H1 (cell line): ENCODE measurements at regions not wholly inside any gene's neighbourhood (a gene's known extent, or its start where the extent isn't known, plus 50 kb on each side); places are given as distances from the start of the nearest gene placed in this dataset.

ENCODE experiments used
- CTCF ChIA-PET: fragments of 300-600 bp; sonication (Branson Sonifier 250); formaldehyde crosslinking; loops from one replicate; lab custom pipeline; 2021; ENCODE audit not compliant: partially characterized antibody; lab: Charles Lee
- POLR2A ChIA-PET: fragments of 300-600 bp; sonication (Branson Sonifier 250); formaldehyde crosslinking; loops from one replicate; lab custom pipeline; 2021; ENCODE audit warnings: inconsistent platforms; ENCODE audit not compliant: partially characterized antibody; lab: Charles Lee
- DNase-seq, 2 experiments: peaks; one replicate each; pipeline versions ENCODE4 v3.0.0 to v3.0.0-alpha.2; 2010 to 2022; ENCODE audit warnings: low spot score in 2 of 2, low read depth in 1 of 2, mixed read lengths in 1 of 2
- FAIRE-seq: peaks from 2 replicates; lab custom pipeline; 2011; peaks lifted over from hg19 to GRCh38; lab: Jason Lieb, UNC
- H2AFZ ChIP-seq: 2 replicates; pipeline ENCODE4 v1.8.1; 2012; ENCODE audit warnings: low read length, inconsistent platforms
- H2AK5ac ChIP-seq: 2 replicates; pipeline ENCODE4 v1.6.1; 2013; ENCODE audit warnings: low read depth, low read length
- H2BK120ac ChIP-seq: replicated peaks from 2 replicates; pipeline ENCODE3; 2013; ENCODE audit warnings: low read depth, low read length, inconsistent platforms
- H2BK12ac ChIP-seq: 2 replicates; pipeline ENCODE4 v1.6.1; 2013; ENCODE audit warnings: low read depth, low read length
- H2BK15ac ChIP-seq: 2 replicates; pipeline ENCODE4 v1.6.1; 2013; ENCODE audit warnings: low read length
- H2BK20ac ChIP-seq: 2 replicates; pipeline ENCODE4 v1.6.1; 2013; ENCODE audit warnings: low read length
- H2BK5ac ChIP-seq: 2 replicates; pipeline ENCODE4 v1.6.1; 2013; ENCODE audit warnings: low read depth, low read length
- H3K14ac ChIP-seq: 2 replicates; pipeline ENCODE4 v1.6.1; 2013; ENCODE audit warnings: inconsistent platforms; ENCODE audit not compliant: insufficient read length
- H3K18ac ChIP-seq: 2 replicates; pipeline ENCODE4 v1.6.1; 2013; ENCODE audit warnings: low read length; ENCODE audit errors: extremely low read depth
- H3K23ac ChIP-seq: 2 replicates; pipeline ENCODE4 v1.6.1; 2013; ENCODE audit warnings: inconsistent platforms; ENCODE audit not compliant: insufficient read length
- H3K23me2 ChIP-seq: 2 replicates; pipeline ENCODE4 v1.6.1; 2013; ENCODE audit warnings: low read depth, low read length
- H3K27ac ChIP-seq: 2 replicates; pipeline ENCODE4 v1.6.1; 2011; ENCODE audit warnings: low read depth, low read length, inconsistent platforms
- H3K27me3 ChIP-seq, 4 experiments: replicated peaks in 1 of 4; 1 replicate in 1 of 4; 2 replicates in 3 of 4; pipeline versions ENCODE4 v1.6.1 to v1.8.1; 2011 to 2013; ENCODE audit warnings: low read length in 3 of 4, mild to moderate bottlenecking in 3 of 4, inconsistent platforms in 2 of 4, mixed read lengths in 2 of 4, moderate library complexity in 1 of 4; ENCODE audit not compliant: control insufficient read depth in 3 of 4, insufficient read depth in 3 of 4; ENCODE audit errors: extremely low read depth in 1 of 4
- H3K36me3 ChIP-seq, 4 experiments: 2 replicates each; pipeline versions ENCODE4 v1.6.1 to v1.8.1; 2011 to 2013; ENCODE audit warnings: mild to moderate bottlenecking in 4 of 4, low read length in 3 of 4, moderate library complexity in 2 of 4, control low read depth in 1 of 4, inconsistent platforms in 1 of 4; ENCODE audit not compliant: insufficient read depth in 4 of 4, control insufficient read depth in 2 of 4
- H3K4ac ChIP-seq: replicated peaks from 2 replicates; pipeline ENCODE3; 2013; ENCODE audit warnings: low read length, low read depth, mixed read lengths, inconsistent platforms; ENCODE audit not compliant: insufficient read length
- H3K4me1 ChIP-seq, 4 experiments: replicated peaks in 1 of 4; 1 replicate in 1 of 4; 2 replicates in 3 of 4; pipeline versions ENCODE4 v1.6.1 to v1.8.1; 2011 to 2013; ENCODE audit warnings: low read length in 3 of 4, inconsistent platforms in 2 of 4, mixed read lengths in 1 of 4; ENCODE audit not compliant: insufficient read depth in 4 of 4, control insufficient read depth in 3 of 4
- H3K4me2 ChIP-seq, 2 experiments: 2 replicates each; pipeline versions ENCODE4 v1.6.1 to v1.8.1; 2011 to 2013; ENCODE audit warnings: low read depth in 2 of 2, low read length in 2 of 2, control low read depth in 1 of 2, inconsistent platforms in 1 of 2, mild to moderate bottlenecking in 1 of 2; ENCODE audit not compliant: insufficient read depth in 1 of 2
- H3K4me3 ChIP-seq, 4 experiments: fragments of 200-600, 300-600 bp in 1 of 4; sonication (generic), shearing (Covaris generic), sonication (Bioruptor Twin) in 1 of 4; 2 replicates each; pipeline versions ENCODE4 v1.5.1 to v1.8.1; 2011 to 2016; ENCODE audit warnings: low read length in 4 of 4, low read depth in 3 of 4, control low read depth in 2 of 4, inconsistent platforms in 2 of 4, mild to moderate bottlenecking in 2 of 4, mixed read lengths in 1 of 4, moderate library complexity in 1 of 4; ENCODE audit not compliant: insufficient read depth in 2 of 4; ENCODE audit errors: extremely low read depth in 1 of 4
- H3K56ac ChIP-seq: replicated peaks from 2 replicates; pipeline ENCODE3; 2013; ENCODE audit warnings: low read depth, mild to moderate bottlenecking, mixed read lengths, low read length, inconsistent platforms; ENCODE audit not compliant: insufficient read length
- H3K79me1 ChIP-seq: 2 replicates; pipeline ENCODE4 v1.6.1; 2013; ENCODE audit warnings: low read depth, low read length, control low read depth
- H3K79me2 ChIP-seq, 2 experiments: 2 replicates each; pipeline versions ENCODE4 v1.6.1 to v1.8.1; 2012 to 2013; ENCODE audit warnings: low read length in 2 of 2, mild to moderate bottlenecking in 2 of 2, inconsistent platforms in 1 of 2; ENCODE audit not compliant: insufficient read depth in 2 of 2, control insufficient read depth in 1 of 2
- H3K9ac ChIP-seq, 4 experiments: replicated peaks in 1 of 4; 1 replicate in 1 of 4; 2 replicates in 3 of 4; pipeline versions ENCODE4 v1.6.1 to v1.8.1; 2011 to 2013; ENCODE audit warnings: low read depth in 3 of 4, low read length in 3 of 4, control low read depth in 2 of 4, mild to moderate bottlenecking in 2 of 4, moderate library complexity in 2 of 4, inconsistent platforms in 1 of 4; ENCODE audit errors: extremely low read depth in 1 of 4
- H3K9me3 ChIP-seq, 2 experiments: 2 replicates each; pipeline versions ENCODE4 v1.6.1 to v1.8.1; 2012 to 2013; ENCODE audit warnings: mild to moderate bottlenecking in 2 of 2, moderate library complexity in 2 of 2, control low read depth in 1 of 2, inconsistent platforms in 1 of 2, low read depth in 1 of 2, low read length in 1 of 2, mixed read lengths in 1 of 2; ENCODE audit not compliant: insufficient read depth in 2 of 2
- H4K20me1 ChIP-seq, 2 experiments: replicated peaks in 1 of 2; 2 replicates each; pipeline versions ENCODE3 to v1.8.1; 2011 to 2013; ENCODE audit warnings: inconsistent platforms in 2 of 2, low read length in 2 of 2, mild to moderate bottlenecking in 1 of 2; ENCODE audit not compliant: insufficient read depth in 2 of 2, control insufficient read depth in 1 of 2
- H4K5ac ChIP-seq: 2 replicates; pipeline ENCODE4 v1.6.1; 2013; ENCODE audit warnings: low read length, low read depth, mixed read lengths, inconsistent platforms; ENCODE audit not compliant: insufficient read length
- H4K8ac ChIP-seq: 2 replicates; pipeline ENCODE4 v1.8.0; 2013; ENCODE audit warnings: mild to moderate bottlenecking, moderate library complexity, low read length, inconsistent platforms; ENCODE audit not compliant: insufficient read depth; ENCODE audit errors: extremely low read depth
- H4K91ac ChIP-seq: replicated peaks from 2 replicates; pipeline ENCODE3; 2013; ENCODE audit warnings: low read length, mixed read lengths, inconsistent platforms; ENCODE audit not compliant: insufficient read length
- CEBPB ChIP-seq: IDR thresholded peaks from 2 replicates; pipeline ENCODE4 v1.6.1; 2012; ENCODE audit warnings: low read depth, low read length
- CTBP2 ChIP-seq: IDR thresholded peaks from 2 replicates; pipeline ENCODE4 v1.7.0; 2011; ENCODE audit warnings: borderline replicate concordance, mild to moderate bottlenecking, moderate library complexity, mixed read lengths, low read length; ENCODE audit not compliant: insufficient read depth, insufficient read length
- HDAC2 ChIP-seq, 2 experiments: fragments of 300-600 bp in 1 of 2; sonication (generic) in 1 of 2; IDR thresholded peaks; 2 replicates each; pipeline ENCODE4 v1.6.1; 2011 to 2012; ENCODE audit warnings: low read depth in 2 of 2, low read length in 2 of 2, mild to moderate bottlenecking in 2 of 2, moderate library complexity in 2 of 2, borderline replicate concordance in 1 of 2, inconsistent platforms in 1 of 2
- WGBS, 2 experiments: shearing (Covaris generic) in 1 of 2; methylation state at CpG; one replicate each; pipeline versions ENCODE4 v1.1.6 to v1.1.7; 2013 to 2015; ENCODE audit warnings: low lambda C conversion rate in 2 of 2, mixed read lengths in 2 of 2, inconsistent platforms in 1 of 2, low coverage in 1 of 2, missing lambda C conversion rate in 1 of 2; ENCODE audit not compliant: insufficient replicate concordance in 2 of 2, insufficient coverage in 1 of 2, insufficient read length in 1 of 2; ENCODE audit errors: extremely low coverage in 1 of 2, missing lambda C conversion rate in 1 of 2; 5-methylcytosine and 5-hydroxymethylcytosine counted together

GRCh38 chr4:140250989-140251552 lies 97.1 kb upstream of the MAML3 start:
- Histone ChIP-seq H4K20me1 (no peaks in the 10 kb centered on the region), H2AK5ac (no peak overlapping the region), H4K91ac (no peak overlapping the region), H3K27ac (no peak overlapping the region), H3K14ac (no peak overlapping the region), H3K56ac (no peak overlapping the region), H2BK20ac (0 out of 2 replicates have a peak overlapping the region, but pooled peaks have one; percentile 49), H3K9ac (no peak overlapping the region), H4K5ac (no peak overlapping the region), H3K4me3 (no peak overlapping the region), H2BK12ac (peak overlapping the region; percentile 5), H3K36me3 (no peaks in the 10 kb centered on the region; a peak in 1 of 8 replicates), H3K23ac (no peak overlapping the region), H2AFZ (no peak overlapping the region), H2BK5ac (no peak overlapping the region), H3K79me2 (no peaks in the 10 kb centered on the region), H2BK15ac (0 out of 2 replicates have a peak overlapping the region, but pooled peaks have one; percentile 47), H4K8ac (no peak overlapping the region), H3K4me1 (peaks cover 0 to 8% (median 5%) of the 10 kb centered on the region in 4 experiments; a peak in 6 of 7 replicates), H3K4ac (no peak overlapping the region), H2BK120ac (no peak overlapping the region), H3K9me3 (no peaks in the 10 kb centered on the region), H3K27me3 (peaks cover 0 to 7% (median 4%) of the 10 kb centered on the region in 4 experiments; a peak in 3 of 7 replicates), H3K23me2 (peaks cover 5% of the 10 kb centered on the region; the same call in 1 of the 2 replicates), H3K79me1 (no peaks in the 10 kb centered on the region), H3K4me2 (no peak overlapping the region; a peak in 1 of 4 replicates), H3K18ac (no peak overlapping the region)
- POLR2A ChIA-PET: interaction anchor here (1.4 to 2.9 kb wide), 10 partner anchors 8 to 204 kb away, joined by 3 to 24 read pairs (median 6); partner anchors contain the start of gene MAML3
- TF ChIP-seq CTBP2: no peak
- peak; percentile 47; the same call in 1 of the 2 replicates for TF ChIP-seq CEBPB
- TF ChIP-seq HDAC2 (IDR thresholded peaks at IDR 0.05; ENCODE audit: borderline replicate concordance in 1 of 2, low read depth in 2 of 2, low read length in 2 of 2): no peak
- WGBS, 2 experiments: 85% methylated on average over 4 of the region's 4 CpGs; no CpG with 5 or more reads in 1 of the 2 experiments
- no peak for DNase-seq
- FAIRE-seq: no peak
- CTCF ChIA-PET: interaction anchor here (1.1 to 5.1 kb wide), 12 partner anchors 10 to 238 kb away, joined by 3 to 42 read pairs (median 10); partner anchors contain the start of gene MAML3
